HAP-1 (cell line): ENCODE measurements at regions not wholly inside any gene's neighbourhood (a gene's known extent, or its start where the extent isn't known, plus 50 kb on each side); places are given as distances from the start of the nearest gene placed in this dataset.

ENCODE experiments used
- DNase-seq, 2 experiments: peaks; one replicate each; pipeline ENCODE4 v3.0.0-alpha.2; 2016 to 2020; ENCODE audit warnings: low spot score in 2 of 2
- H3K27me3 ChIP-seq: fragments of 250-450 bp; sonication (Bioruptor Pico); 2 replicates; pipeline ENCODE4 v1.5.1; 2020; ENCODE audit warnings: low read depth, mild to moderate bottlenecking, moderate library complexity
- H3K36me3 ChIP-seq: fragments of 250-450 bp; sonication (Bioruptor Pico); replicated peaks from 2 replicates; pipeline ENCODE4 v1.5.1; 2020; ENCODE audit warnings: mild to moderate bottlenecking
- H3K4me1 ChIP-seq: fragments of 250-450 bp; sonication (Bioruptor Pico); 2 replicates; pipeline ENCODE4 v1.5.1; 2020; ENCODE audit warnings: mild to moderate bottlenecking
- H3K4me3 ChIP-seq: fragments of 250-450 bp; sonication (Bioruptor Pico); 2 replicates; pipeline ENCODE4 v1.5.1; 2020; ENCODE audit warnings: mild to moderate bottlenecking, moderate library complexity
- H3K9me3 ChIP-seq: fragments of 250-450 bp; sonication (Bioruptor Pico); 2 replicates; pipeline ENCODE4 v1.5.1; 2020; ENCODE audit warnings: mild to moderate bottlenecking, moderate library complexity
- in situ Hi-C: fragments of 300-500 bp; cut with MboI; formaldehyde crosslinking; loops from 3 replicates; pipeline ENCODE4 v1.14.3; 2020; ENCODE audit warnings: low sequenced_read_pairs, inconsistent platforms, mixed read lengths

DNA sequence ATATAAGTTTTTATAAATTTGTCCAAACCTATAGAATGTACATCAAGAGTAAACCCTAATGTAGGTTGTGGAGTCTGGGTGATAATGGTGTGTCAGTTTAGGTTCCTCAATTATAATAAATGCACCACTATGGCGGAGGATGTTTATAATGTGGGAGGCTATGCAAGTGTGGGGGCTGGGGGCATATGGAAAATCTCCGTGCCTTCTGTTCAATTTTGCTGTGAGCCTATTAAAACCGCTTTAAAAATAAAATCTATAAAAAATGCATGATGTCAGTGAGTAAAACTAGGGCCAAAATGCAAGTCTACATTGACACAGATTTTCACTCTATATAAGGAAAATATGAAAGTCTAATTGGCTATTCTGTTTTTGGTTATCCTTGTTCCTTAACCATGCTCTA lies 774.9 kb upstream of the ALCAM start:
- DNase-seq, result no peak
- in situ Hi-C loops, result no loop called here
- no peaks in the 10 kb centered on the region for H3K9me3 ChIP-seq

DNA sequence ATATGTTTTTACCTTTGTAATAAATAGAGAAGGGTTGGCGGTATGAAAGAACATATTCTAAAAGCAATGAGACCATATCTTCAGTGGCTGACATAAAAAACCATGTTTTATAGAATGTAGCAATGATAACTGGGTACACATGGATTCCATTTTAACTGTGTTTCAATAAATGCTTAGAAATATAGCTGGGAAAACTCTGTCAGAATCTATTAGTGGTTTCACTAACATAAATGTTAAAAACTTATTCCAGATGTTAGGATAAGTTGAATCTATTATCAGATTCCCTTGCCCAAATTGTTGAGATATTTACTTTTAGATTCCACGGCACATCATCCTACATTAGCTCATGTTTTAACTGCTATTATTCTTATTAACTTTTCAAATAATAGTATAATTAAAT lies 772.2 kb upstream of the ALCAM start:
- no peak overlapping the region for H3K4me3 ChIP-seq
- in situ Hi-C loops, result no loop called here
- DNase-seq, result no peak
- no peaks in the 10 kb centered on the region for H3K9me3 ChIP-seq
- H3K4me1 ChIP-seq, result no peaks in the 10 kb centered on the region
- no peaks in the 10 kb centered on the region for H3K27me3 ChIP-seq
- H3K36me3 ChIP-seq, result no peaks in the 10 kb centered on the region

More for the DNA sequence above, 774.9 kb upstream of the ALCAM start:
- H3K4me1 ChIP-seq, result no peaks in the 10 kb centered on the region
- no peaks in the 10 kb centered on the region for H3K36me3 ChIP-seq
- no peak overlapping the region for H3K4me3 ChIP-seq
- H3K27me3 ChIP-seq, result no peaks in the 10 kb centered on the region

DNA sequence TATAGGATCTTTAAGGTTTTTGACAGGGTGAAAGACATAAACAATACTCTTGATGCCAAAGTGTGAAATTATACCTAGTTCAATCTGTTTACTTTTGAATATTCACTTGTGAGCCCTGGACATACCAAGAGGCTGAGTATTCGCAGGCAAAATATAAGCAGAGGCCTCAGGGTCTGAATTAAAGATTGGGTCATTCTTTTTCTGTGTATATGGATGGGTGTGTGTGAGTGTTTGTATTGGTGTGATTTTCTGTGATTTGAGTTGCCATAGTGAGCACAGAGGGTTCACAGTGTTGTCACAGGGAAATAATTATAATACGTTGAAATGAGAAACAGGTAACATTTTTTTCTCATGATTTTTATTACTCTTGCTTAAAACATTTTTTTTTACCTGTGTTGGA lies 770.7 kb upstream of the ALCAM start:
- in situ Hi-C loops, result no loop called here
- Histone ChIP-seq H3K4me3 (no peak overlapping the region), H3K27me3 (no peaks in the 10 kb centered on the region), H3K4me1 (no peaks in the 10 kb centered on the region), H3K9me3 (no peaks in the 10 kb centered on the region), H3K36me3 (no peaks in the 10 kb centered on the region)
- no peak for DNase-seq

DNA sequence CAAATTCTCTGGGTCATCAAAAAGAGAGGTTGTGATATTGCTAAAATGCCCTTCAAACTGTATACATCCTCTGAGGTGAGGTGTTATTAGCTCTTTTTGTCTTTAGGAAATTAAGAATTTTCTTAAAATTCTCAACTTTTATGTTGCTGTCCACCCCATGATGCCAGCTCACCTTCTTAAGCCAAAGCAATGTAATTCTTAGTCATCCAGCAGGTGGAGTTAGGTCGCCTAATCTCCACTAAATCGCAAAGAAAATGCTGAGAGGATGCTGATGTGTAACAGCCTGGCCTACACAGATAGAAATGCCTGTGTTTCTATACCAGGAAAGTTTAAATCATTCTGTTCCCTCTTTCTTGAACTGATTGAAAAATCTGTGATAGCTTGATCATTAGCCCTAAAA lies 770.2 kb upstream of the ALCAM start:
- DNase-seq, result peak; percentile 8 to 10

DNA sequence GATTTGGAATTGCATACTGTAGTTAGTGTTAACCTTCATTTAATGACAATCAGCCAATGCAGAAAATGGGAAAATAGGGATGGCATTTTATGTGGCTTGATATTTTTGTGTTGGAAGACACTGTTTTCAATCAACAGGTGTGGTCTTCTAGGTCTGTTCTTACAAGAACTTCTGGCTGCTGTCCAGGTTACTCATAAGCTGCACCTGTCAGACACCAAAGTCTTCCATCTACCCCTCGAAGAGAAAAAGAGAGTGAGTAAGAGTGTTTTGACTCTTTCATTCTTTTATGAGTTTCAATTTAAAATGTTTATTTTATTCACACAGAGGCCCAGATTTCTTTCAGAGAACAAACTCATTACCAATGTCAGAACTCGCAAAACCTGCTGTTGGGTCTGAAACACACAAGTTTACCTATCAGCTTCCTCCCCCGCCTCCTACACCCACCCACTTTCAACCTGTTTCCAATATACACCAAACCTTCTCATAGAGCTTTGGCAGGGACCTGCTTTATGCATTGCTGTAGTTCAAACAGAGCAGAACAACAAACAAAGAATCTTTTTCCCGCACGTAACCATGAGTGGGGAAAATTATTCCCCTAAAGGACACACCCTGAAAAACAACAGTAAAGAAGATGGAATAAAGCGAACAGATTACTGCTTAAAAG lies 767.7 kb upstream of the ALCAM start:
- in situ Hi-C loops, result no loop called here
- Histone ChIP-seq H3K4me1 (no peaks in the 10 kb centered on the region), H3K9me3 (no peaks in the 10 kb centered on the region), H3K27me3 (no peaks in the 10 kb centered on the region), H3K36me3 (no peaks in the 10 kb centered on the region), H3K4me3 (no peak overlapping the region)
- no peak for DNase-seq

More for the DNA sequence above, 770.2 kb upstream of the ALCAM start:
- Histone ChIP-seq H3K4me3 (no peak overlapping the region), H3K36me3 (no peaks in the 10 kb centered on the region), H3K27me3 (no peaks in the 10 kb centered on the region), H3K4me1 (no peaks in the 10 kb centered on the region), H3K9me3 (no peaks in the 10 kb centered on the region)
- in situ Hi-C loops, result no loop called here

DNA sequence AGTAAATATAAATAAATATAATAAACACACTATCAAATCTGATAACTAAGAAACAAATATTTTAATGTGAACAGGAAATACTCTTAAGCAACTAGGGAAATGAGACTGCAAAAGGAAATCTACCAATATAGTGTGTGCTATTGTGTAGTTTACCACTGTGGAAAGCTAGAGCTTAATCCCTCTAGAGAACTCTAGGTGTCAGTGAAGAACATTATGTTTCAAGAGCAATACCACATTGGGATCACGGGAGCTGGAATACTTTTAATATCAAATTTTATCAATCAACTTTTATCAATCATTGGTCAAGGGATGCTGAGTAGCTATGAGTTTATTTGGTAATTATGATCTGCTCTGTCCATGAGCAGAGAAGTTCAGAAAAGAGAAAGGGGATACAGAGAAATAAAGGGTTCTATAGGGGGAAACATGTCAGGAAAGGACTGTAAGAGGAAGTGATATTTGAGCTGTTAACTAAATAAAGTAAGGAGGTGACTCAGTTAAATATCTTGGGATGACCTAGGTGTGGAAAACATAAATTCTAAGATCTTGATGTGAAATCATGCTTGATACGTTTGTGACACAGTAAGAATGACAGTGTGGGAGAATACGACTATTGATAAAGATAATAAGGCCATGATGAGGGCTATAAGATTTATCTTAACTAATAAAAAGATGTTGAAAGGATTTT lies 762.2 kb upstream of the ALCAM start:
- H3K4me1 ChIP-seq, result no peaks in the 10 kb centered on the region
- H3K27me3 ChIP-seq, result no peaks in the 10 kb centered on the region
- DNase-seq, result no peak
- no peaks in the 10 kb centered on the region for H3K36me3 ChIP-seq
- H3K9me3 ChIP-seq, result no peaks in the 10 kb centered on the region
- H3K4me3 ChIP-seq, result no peak overlapping the region
- in situ Hi-C loops, result no loop called here

DNA sequence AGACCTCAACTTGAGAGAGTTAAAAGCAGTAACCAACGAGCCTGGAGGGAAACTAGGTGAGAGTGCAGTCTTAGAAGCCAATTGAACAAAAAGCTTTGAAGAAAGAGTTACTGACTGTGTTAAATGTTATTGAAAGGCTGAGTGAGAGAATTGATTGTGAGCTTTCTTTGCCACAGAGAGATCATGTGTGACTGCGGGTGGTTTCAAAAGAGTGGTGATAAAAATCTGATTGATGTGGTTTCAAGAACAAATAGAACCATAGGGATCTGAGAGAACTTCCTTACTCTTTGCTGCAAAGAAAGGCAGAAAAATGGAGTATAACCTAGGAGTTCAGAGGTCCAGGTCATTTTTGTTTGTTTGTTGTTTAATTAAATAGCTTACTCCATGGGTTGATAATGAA lies 759.9 kb upstream of the ALCAM start:
- DNase-seq, result no peak
- H3K9me3 ChIP-seq, result no peaks in the 10 kb centered on the region
- in situ Hi-C loops, result no loop called here
- H3K36me3 ChIP-seq, result no peaks in the 10 kb centered on the region
- no peaks in the 10 kb centered on the region for H3K4me1 ChIP-seq
- H3K4me3 ChIP-seq, result no peak overlapping the region
- H3K27me3 ChIP-seq, result no peaks in the 10 kb centered on the region

DNA sequence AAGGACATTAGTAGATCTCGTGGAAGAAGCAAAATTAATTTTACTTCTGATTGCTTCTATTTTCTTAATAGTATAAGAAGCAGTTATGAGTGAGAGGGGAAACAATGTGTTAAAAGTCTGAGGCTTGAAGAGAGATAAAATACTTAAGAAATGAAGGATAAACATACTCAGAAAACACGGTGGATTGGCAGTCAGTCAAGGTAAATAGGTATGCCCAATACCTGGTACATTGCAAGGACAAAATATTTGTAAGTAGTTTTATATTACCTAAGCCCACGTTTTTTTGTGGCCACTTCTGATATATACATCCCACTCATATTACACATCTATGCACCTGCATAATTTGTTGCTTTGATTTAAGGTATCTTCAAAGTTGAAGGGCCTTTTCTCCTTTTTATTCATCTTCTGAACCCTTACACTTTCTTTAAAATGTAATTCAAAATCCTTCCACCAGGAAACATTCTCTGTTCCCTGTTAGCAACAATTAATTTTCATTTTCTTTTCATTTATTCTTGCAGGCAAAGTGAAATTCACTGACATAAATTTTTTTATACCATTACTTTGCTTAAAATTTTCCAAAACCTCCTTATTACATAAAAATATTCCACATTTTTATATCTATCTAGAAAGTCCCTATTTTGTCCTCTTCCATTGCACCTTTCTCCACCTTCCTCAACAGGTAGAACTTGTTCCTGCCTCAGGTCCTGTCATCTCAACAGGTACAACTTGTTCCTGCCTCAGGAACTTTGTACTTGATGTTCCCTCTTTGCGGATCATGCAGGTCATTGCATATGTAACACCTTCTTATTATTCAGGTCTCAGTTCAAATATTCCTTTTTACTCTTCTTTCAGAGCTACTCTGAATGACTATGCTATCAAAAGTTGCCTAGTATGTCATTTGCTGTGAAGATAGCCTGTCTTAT lies 755.7 kb upstream of the ALCAM start:
- no peaks in the 10 kb centered on the region for H3K4me1 ChIP-seq
- in situ Hi-C loops, result no loop called here
- H3K27me3 ChIP-seq, result no peaks in the 10 kb centered on the region

DNA sequence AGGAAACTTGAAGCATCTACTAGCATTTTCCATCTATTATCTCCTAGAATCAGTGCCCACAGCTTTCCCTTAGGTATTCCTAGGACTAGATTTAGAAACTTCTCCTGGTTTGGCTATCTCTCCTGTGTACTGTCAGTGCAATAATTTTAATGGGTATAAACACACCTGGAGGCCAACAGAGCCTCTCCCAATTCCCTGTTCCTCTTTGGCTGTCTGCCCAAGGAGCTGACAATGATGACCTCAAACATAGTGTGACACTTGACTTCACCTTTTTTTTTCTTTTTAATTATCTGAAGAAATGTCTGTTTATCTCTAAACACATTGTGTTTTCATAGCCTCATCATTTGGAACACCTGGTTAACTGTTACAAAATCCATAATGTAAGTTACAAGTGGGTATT lies 754.5 kb upstream of the ALCAM start:
- no peaks in the 10 kb centered on the region for H3K27me3 ChIP-seq
- no peaks in the 10 kb centered on the region for H3K36me3 ChIP-seq
- no peaks in the 10 kb centered on the region for H3K9me3 ChIP-seq
- H3K4me3 ChIP-seq, result no peak overlapping the region
- H3K4me1 ChIP-seq, result no peaks in the 10 kb centered on the region
- no peak for DNase-seq
- in situ Hi-C loops, result no loop called here

More for the DNA sequence above, 755.7 kb upstream of the ALCAM start:
- Histone ChIP-seq H3K9me3 (no peaks in the 10 kb centered on the region), H3K36me3 (no peaks in the 10 kb centered on the region), H3K4me3 (no peak overlapping the region)
- no peak for DNase-seq

DNA sequence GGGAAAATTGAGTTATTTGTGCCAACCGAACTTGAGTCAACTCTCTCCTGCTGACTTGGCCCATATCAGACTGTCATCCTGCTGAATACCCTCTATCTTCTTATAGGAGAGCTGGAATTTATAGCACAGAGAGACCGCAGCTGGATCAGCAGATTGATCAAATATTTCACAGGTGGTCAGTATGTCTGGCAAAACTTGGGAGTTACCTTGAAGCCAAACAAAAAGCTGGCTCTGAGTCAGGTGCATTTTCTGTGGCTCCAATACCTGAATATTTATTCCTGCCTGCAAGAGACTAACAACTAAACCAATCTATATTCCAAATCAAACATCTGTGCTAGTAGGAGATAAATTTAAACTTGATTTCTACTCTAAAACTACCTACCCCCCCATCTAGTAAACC lies 752.1 kb upstream of the ALCAM start:
- no peaks in the 10 kb centered on the region for H3K36me3 ChIP-seq
- DNase-seq, result no peak
- H3K4me3 ChIP-seq, result no peak overlapping the region
- in situ Hi-C loops, result no loop called here
- no peaks in the 10 kb centered on the region for H3K9me3 ChIP-seq
- no peaks in the 10 kb centered on the region for H3K4me1 ChIP-seq
- H3K27me3 ChIP-seq, result no peaks in the 10 kb centered on the region

DNA sequence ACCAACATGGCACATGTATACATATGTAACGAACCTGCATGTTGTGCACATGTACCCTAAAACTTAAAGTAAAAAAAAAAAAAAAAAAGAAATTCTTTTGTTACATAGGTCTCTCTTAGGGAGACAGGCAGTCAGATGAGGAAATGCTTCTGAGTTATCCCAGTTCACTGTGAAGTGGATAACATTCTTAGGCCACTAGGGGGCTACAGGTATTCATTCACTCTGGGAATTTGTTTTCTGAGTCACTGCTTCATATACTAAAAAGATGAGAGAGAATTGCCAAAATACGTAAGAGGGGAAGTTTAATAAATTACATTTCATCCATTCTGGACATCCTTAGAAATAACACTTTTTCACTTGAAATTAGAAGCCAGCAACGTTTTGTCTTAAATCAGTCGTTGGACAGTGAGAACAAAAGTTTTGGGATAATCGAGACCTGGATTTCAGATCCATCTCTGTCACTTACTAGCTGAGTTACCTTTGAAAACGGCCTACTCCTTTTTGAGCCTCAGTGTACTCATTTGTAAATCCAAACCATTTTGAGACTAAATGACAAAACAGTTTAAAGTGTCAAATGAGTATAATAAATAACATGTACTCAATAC lies 738.4 kb upstream of the ALCAM start:
- DNase-seq, result peak in 1 of 2 experiments; percentile 13
- in situ Hi-C loops, result no loop called here

DNA sequence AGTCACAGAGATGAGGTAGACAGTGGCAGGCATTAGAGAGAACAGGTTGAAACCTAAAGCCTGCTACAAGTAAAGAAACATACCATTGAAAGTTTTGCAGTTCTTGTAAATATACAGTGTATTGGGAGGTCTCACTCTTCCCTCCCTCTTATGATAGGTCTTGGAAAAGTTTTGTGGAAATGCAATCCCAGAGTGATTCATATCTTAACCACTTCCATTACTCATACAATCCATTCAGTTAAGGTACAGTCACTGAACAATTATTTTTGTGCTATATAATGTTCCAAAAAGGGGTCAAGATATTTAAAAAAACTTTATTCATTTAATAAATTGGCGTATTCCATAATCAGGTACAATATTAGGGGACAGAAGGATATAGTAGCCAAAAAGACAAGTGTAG lies 737.7 kb upstream of the ALCAM start:
- DNase-seq, result no peak
- Histone ChIP-seq H3K4me1 (no peaks in the 10 kb centered on the region), H3K36me3 (no peaks in the 10 kb centered on the region), H3K27me3 (no peaks in the 10 kb centered on the region), H3K4me3 (no peak overlapping the region), H3K9me3 (no peaks in the 10 kb centered on the region)
- in situ Hi-C loops, result no loop called here

More for the DNA sequence above, 738.4 kb upstream of the ALCAM start:
- Histone ChIP-seq H3K36me3 (no peaks in the 10 kb centered on the region), H3K9me3 (no peaks in the 10 kb centered on the region), H3K27me3 (no peaks in the 10 kb centered on the region), H3K4me3 (no peak overlapping the region), H3K4me1 (no peaks in the 10 kb centered on the region)

DNA sequence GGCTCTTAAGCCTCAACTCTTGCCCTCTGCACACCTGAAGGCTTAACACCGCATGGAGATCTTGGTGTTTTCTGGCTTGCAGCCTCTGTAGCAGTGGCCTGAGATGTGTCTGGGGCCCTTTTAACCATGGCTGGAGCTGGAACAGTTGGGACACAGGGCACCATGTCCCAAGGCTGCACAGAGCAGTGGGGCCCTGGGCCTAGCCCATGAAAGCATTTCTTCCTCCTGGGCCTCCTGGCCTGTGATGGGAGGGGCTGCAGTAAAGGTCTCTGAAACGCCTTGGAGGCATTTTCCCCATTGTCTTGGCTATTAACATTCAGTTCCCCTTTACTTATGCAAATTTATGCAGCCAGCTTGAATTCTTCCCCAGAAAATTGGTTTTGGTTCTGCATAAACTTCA lies 735.5 kb upstream of the ALCAM start:
- Histone ChIP-seq H3K27me3 (no peaks in the 10 kb centered on the region), H3K9me3 (no peaks in the 10 kb centered on the region), H3K36me3 (no peaks in the 10 kb centered on the region), H3K4me3 (no peak overlapping the region), H3K4me1 (no peaks in the 10 kb centered on the region)
- no peak for DNase-seq
- in situ Hi-C loops, result no loop called here

DNA sequence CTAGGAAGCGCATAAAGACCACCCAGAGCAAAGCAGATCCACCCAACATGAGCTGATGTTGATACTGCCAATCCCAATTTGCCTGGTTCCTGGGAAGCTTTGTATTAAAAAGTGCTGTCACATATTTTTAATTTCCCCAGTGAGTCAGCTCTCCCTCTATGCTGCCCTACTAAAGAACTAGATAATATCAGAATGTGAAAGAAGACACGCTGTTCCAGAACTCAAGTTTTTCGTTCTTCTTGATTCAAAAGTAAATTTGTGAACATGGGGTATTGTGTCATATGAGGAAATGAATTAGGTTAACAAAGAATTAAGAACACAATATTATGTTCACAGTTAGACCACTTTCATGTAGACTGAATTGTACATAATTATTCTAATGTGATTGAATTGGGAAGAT lies 734.2 kb upstream of the ALCAM start:
- in situ Hi-C loops, result no loop called here
- DNase-seq, result no peak
- H3K4me3 ChIP-seq, result no peak overlapping the region
- no peaks in the 10 kb centered on the region for H3K27me3 ChIP-seq
- no peaks in the 10 kb centered on the region for H3K4me1 ChIP-seq
- H3K9me3 ChIP-seq, result no peaks in the 10 kb centered on the region
- H3K36me3 ChIP-seq, result no peaks in the 10 kb centered on the region
